Activated gamma-delta T cell treated with anti-CD3 and anti-CD28 coated beads, Interleukin-2, amount 50 U/mL, for 16 hours (primary cell): ENCODE measurements at regions not wholly inside any gene's neighbourhood (a gene's known extent, or its start where the extent isn't known, plus 50 kb on each side); places are given as distances from the start of the nearest gene placed in this dataset.
"Not testable (repeated sequence)": the region's sequence is repeated elsewhere in the genome, so short reads cannot be mapped to it uniquely, and the experiment has no call there.

Experiments
- DNase-seq: peaks from one replicate; pipeline ENCODE4 v3.0.0-alpha.2; 2020; ENCODE audit warnings: low read depth

DNA sequence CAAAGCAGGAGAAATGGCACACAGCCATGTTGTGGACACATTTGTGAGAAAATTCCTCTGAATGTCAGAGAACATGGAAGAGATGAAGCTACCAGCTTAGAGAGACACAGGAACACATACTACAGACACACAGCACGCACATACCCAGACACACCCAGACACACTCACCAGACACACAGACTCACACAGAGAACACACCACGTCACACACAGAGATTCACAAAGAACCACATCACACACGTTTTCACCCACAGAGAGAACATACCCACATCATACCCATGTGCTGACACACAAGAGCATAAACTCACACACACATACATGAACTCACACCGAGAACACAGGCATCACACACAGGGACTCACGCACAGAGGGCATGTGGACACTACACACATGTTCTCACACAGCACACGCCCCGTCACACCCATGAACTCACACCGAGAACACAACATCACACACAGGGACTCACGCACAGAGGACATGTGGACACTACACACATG lies 124.9 kb downstream of the METRNL start:
- DNase-seq, result no peak

DNA sequence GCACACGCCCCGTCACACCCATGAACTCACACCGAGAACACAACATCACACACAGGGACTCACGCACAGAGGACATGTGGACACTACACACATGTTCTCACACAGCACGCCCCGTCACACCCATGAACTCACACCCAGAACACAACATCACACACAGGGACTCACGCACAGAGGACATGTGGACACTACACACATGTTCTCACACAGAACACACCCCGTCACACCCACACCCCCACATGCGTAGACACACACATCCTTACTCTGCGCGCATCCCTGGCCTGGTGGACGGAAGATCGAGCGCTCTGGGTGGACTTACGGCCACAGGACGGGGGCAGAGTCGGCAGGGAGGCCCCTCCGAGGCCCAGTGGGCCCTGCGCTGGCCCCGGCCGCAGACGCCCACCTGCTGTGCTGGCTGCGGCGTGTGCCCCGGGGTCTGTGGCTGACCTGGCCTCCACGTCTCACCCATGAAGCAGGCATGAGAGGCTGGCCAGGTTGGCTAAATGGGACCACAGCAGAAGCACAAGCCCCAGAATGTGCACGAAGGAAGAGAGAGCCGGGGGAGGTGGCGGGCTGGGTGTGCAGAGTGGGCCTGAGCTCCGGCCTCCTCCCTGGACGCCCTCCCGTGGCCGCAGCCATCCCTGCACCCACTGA lies 125.5 kb downstream of the METRNL start:
- DNase-seq, result not testable (repeated sequence)

DNA sequence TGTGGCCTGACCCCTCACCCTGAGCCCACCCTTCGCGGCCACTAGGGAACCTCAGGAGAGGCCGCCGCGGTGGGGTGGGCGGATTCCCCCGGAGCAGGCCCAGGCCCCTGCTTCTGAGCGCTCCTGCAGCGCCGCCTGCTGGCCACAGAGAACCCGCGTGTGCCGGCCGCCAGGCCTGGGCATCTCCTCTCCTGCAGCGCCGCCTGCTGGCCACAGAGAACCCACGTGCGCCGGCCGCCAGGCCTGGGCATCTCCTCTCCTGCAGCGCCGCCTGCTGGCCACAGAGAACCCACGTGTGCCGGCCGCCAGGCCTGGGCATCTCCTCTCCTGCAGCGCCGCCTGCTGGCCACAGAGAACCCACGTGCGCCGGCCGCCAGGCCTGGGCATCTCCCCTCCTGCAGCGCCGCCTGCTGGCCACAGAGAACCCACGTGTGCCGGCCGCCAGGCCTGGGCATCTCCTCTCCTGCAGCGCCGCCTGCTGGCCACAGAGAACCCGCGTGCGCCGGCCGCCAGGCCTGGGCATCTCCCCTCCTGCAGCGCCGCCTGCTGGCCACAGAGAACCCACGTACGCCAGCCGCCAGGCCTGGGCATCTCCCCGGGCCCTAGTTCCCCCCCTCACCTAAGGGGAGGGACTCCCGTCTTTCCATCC lies 126.1 kb downstream of the METRNL start:
- not testable (repeated sequence) for DNase-seq

DNA sequence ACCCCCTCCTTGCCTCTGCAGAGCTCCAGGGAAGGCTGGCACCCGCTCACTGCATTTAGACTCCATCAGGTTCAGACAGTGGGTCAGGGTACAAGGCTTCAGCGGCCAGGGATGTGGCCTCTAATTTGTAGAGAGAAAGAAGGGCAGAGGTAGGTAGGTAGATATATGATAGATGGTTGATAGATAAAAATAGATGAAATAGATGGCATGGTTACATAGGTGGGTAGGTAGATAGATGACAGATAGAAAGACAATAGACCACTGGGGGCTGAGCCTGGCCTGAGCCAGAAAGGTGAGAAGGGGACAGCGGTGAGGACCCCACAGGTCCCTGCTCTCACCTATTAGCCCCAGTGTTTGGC lies 126.6 kb downstream of the METRNL start:
- DNase-seq, result not testable (repeated sequence)

DNA sequence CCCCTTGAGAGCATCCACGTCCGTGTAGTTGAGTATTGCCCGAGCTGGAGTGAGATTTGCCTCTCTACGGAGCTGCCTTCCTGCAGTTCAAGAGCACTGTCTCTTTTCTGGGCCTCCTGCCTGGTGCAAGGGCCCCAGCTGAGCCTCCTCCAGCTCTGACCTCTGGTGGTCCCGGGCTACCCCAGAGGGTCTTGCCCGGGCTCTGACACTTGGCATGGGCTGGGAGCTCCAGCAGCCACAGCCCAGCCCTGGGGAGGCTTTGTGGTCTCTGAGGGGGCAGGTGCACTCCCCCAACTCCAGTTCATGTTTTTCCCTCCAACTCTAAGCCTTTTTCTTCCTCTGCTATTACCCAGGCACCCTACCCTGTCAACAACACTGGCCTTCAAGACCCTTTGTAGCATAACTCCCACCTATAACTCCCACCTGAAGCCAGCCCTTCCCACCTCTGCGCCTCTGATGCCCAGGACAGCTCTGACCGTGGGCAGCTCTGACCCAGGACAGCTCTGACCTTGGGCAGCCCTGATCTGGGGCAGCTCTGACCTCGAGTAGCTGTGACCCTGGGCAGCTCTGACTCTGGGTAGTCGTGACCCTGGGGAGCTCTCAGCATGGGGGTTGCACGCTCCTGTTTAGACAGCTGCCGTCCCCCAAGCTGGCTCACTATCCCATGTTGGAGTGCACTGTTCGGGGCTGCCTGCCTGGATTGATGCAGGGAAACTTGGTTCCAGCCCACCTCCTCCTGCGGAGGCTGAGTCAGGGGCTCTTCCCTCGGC lies 127.6 kb downstream of the METRNL start:
- DNase-seq, result not testable (repeated sequence)

DNA sequence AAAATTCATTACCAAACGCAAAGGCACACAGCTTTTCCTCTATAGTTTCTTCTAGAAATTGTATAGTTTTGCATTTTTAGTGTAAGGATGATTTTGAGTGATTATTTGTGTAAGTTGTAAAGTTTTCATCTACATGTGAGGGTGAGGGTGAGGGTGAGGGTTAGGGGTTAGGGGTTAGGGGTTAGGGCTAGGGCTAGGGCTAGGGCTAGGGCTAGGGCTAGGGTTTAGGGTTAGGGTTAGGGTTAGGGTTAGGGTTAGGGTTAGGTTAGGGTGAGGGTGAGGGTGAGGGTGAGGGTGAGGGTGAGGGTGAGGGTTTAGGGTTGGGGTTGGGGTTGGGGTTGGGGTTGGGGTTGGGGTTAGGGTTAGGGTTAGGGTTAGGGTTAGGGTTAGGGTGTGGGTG lies 167.6 kb downstream of the METRNL start:
- DNase-seq, result not testable (repeated sequence)
